ENCODE measurements at regions not wholly inside any gene's neighbourhood (a gene's known extent, or its start where the extent isn't known, plus 50 kb on each side); places are given as distances from the start of the nearest gene placed in this dataset.

DNA sequence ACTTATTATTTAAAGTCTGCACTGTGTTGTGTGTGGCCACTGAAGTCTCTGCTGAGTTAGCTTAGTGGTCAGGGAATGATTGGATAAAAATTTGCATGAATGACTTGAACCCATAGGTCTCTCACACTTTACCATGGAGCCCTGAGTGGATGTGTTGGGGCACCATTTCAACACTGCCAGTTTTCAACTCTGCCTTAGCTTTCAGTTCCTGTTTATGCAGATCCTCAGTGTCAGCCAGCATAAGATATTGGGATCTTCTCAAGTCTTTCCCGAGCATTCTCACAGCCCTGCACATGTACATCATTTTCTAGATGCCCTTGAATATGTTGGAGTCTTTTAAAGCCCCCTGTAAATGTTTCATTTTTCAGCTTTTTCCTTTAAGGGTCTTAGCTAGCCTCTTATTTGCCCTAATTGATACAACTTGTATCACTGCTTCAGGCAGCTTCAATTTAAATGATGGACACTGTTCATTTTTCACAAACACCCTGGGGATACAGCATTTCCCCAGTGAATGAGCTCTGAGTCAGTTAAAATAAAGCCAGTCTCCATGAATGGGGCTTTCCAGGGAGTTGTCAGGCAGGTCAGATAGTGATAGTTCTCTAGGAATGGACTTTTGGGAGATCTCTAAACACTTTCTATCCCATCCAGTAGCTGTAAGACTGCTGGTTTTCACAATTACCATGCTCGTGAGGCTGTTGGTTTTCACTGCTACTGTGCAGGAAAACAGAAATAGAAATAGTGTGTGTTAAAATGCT is 211.9 kb upstream of the PAPPA start:
- no peak for TF ChIP-seq TAF1 (IDR thresholded peaks at IDR 0.05; ENCODE audit: low read depth)
- no peak for TF ChIP-seq CREB1 (IDR thresholded peaks at IDR 0.05; ENCODE audit: low read depth)
- TF ChIP-seq, protein P1, sequence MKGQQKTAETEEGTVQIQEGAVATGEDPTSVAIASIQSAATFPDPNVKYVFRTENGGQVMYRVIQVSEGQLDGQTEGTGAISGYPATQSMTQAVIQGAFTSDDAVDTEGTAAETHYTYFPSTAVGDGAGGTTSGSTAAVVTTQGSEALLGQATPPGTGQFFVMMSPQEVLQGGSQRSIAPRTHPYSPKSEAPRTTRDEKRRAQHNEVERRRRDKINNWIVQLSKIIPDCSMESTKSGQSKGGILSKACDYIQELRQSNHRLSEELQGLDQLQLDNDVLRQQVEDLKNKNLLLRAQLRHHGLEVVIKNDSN (IDR thresholded peaks at IDR 0.05), result no peak
- no peak for TF ChIP-seq ZBTB7A (IDR thresholded peaks at IDR 0.05; ENCODE audit: low read depth)
- TF ChIP-seq MAX (IDR thresholded peaks at IDR 0.05), result no peak
- TF ChIP-seq CEBPB (IDR thresholded peaks at IDR 0.05), result no peak
- TF ChIP-seq, protein P2, sequence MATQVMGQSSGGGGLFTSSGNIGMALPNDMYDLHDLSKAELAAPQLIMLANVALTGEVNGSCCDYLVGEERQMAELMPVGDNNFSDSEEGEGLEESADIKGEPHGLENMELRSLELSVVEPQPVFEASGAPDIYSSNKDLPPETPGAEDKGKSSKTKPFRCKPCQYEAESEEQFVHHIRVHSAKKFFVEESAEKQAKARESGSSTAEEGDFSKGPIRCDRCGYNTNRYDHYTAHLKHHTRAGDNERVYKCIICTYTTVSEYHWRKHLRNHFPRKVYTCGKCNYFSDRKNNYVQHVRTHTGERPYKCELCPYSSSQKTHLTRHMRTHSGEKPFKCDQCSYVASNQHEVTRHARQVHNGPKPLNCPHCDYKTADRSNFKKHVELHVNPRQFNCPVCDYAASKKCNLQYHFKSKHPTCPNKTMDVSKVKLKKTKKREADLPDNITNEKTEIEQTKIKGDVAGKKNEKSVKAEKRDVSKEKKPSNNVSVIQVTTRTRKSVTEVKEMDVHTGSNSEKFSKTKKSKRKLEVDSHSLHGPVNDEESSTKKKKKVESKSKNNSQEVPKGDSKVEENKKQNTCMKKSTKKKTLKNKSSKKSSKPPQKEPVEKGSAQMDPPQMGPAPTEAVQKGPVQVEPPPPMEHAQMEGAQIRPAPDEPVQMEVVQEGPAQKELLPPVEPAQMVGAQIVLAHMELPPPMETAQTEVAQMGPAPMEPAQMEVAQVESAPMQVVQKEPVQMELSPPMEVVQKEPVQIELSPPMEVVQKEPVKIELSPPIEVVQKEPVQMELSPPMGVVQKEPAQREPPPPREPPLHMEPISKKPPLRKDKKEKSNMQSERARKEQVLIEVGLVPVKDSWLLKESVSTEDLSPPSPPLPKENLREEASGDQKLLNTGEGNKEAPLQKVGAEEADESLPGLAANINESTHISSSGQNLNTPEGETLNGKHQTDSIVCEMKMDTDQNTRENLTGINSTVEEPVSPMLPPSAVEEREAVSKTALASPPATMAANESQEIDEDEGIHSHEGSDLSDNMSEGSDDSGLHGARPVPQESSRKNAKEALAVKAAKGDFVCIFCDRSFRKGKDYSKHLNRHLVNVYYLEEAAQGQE (IDR thresholded peaks at IDR 0.05; ENCODE audit: low read depth), result no peak
- no peak for TF ChIP-seq YY1 (IDR thresholded peaks at IDR 0.05; ENCODE audit: low read depth)
- TF ChIP-seq RAD21 (IDR thresholded peaks at IDR 0.05; ENCODE audit: low read depth), result no peak
- TF ChIP-seq TCF12 (IDR thresholded peaks at IDR 0.05; ENCODE audit: low read depth), result no peak
- no peak for TF ChIP-seq NFIC (IDR thresholded peaks at IDR 0.05)
- no peak for TF ChIP-seq TEAD4 (IDR thresholded peaks at IDR 0.05)
- no peak for TF ChIP-seq EP300 (IDR thresholded peaks at IDR 0.05; ENCODE audit: borderline replicate concordance)
- TF ChIP-seq FOXM1 (IDR thresholded peaks at IDR 0.05; ENCODE audit: borderline replicate concordance, low read depth), result no peak
- TF ChIP-seq EGR1 (IDR thresholded peaks at IDR 0.05), result no peak

GRCh38 chr9:115943431-115944165 is 210.0 kb upstream of the PAPPA start:
- TF ChIP-seq ZBTB7A (IDR thresholded peaks at IDR 0.05; ENCODE audit: low read depth), result no peak
- TF ChIP-seq MAX (IDR thresholded peaks at IDR 0.05), result no peak
- TF ChIP-seq, protein P1 (IDR thresholded peaks at IDR 0.05), result no peak
- no peak for TF ChIP-seq FOXM1 (IDR thresholded peaks at IDR 0.05; ENCODE audit: borderline replicate concordance, low read depth)
- TF ChIP-seq TAF1 (IDR thresholded peaks at IDR 0.05; ENCODE audit: low read depth), result no peak
- no peak for TF ChIP-seq TEAD4 (IDR thresholded peaks at IDR 0.05)
- no peak for TF ChIP-seq CREB1 (IDR thresholded peaks at IDR 0.05; ENCODE audit: low read depth)
- TF ChIP-seq EGR1 (IDR thresholded peaks at IDR 0.05), result no peak
- no peak for TF ChIP-seq EP300 (IDR thresholded peaks at IDR 0.05; ENCODE audit: borderline replicate concordance)
- TF ChIP-seq, protein P2 (IDR thresholded peaks at IDR 0.05; ENCODE audit: low read depth), result no peak
- TF ChIP-seq TCF12 (IDR thresholded peaks at IDR 0.05; ENCODE audit: low read depth), result no peak
- TF ChIP-seq NFIC (IDR thresholded peaks at IDR 0.05), result no peak
- no peak for TF ChIP-seq YY1 (IDR thresholded peaks at IDR 0.05; ENCODE audit: low read depth)

GRCh38 chr9:115944166-115944948 is 209.2 kb upstream of the PAPPA start:
- no peak for TF ChIP-seq CREB1 (IDR thresholded peaks at IDR 0.05; ENCODE audit: low read depth)
- TF ChIP-seq EGR1 (IDR thresholded peaks at IDR 0.05), result no peak
- no peak for TF ChIP-seq TCF12 (IDR thresholded peaks at IDR 0.05; ENCODE audit: low read depth)
- no peak for TF ChIP-seq CEBPB (IDR thresholded peaks at IDR 0.05)
- TF ChIP-seq TAF1 (IDR thresholded peaks at IDR 0.05; ENCODE audit: low read depth), result no peak
- TF ChIP-seq, protein P1 (IDR thresholded peaks at IDR 0.05), result no peak
- no peak for TF ChIP-seq NFIC (IDR thresholded peaks at IDR 0.05)
- TF ChIP-seq MAX (IDR thresholded peaks at IDR 0.05), result no peak
- TF ChIP-seq, protein P2 (IDR thresholded peaks at IDR 0.05; ENCODE audit: low read depth), result no peak
- TF ChIP-seq YY1 (IDR thresholded peaks at IDR 0.05; ENCODE audit: low read depth), result no peak
